PC-9 (cell line): ENCODE measurements at regions not wholly inside any gene's neighbourhood (a gene's known extent, or its start where the extent isn't known, plus 50 kb on each side); places are given as distances from the start of the nearest gene placed in this dataset.

ENCODE experiments used
- CTCF ChIP-seq: fragments of 200-600 bp; sonication (generic); conservative IDR thresholded peaks from 2 replicates; pipeline ENCODE4 v1.6.1; 2017; ENCODE audit warnings: mixed run types, antibody characterized with exemption, mild to moderate bottlenecking, moderate library complexity
- EZH2 ChIP-seq: fragments of 200-600 bp; sonication (generic); IDR thresholded peaks from 2 replicates; pipeline ENCODE4 v1.8.0; 2017; ENCODE audit warnings: antibody characterized with exemption, low read depth

- TF ChIP-seq CTCF (no peak), EZH2 (no peak)
Observed at GRCh38 chr2:117720765-117721164, 93.7 kb upstream of the DDX18 start.
